Activated B cell treated with CpG ODN at 0.5 μM for 24 hours (primary cell): ENCODE measurements at regions not wholly inside any gene's neighbourhood (a gene's known extent, or its start where the extent isn't known, plus 50 kb on each side); places are given as distances from the start of the nearest gene placed in this dataset.

Experiments
- ATAC-seq: fragments of 200-7000 bp; cut with Tn5 transposase; one replicate; pipeline ENCODE4 v1.10.0; 2021; ENCODE audit warnings: low read depth, mild to moderate bottlenecking, moderate library complexity
- CTCF ChIA-PET: fragments of 350-600 bp; sonication (Branson Sonifier 250); formaldehyde crosslinking; loops from one replicate; lab custom pipeline; 2021; ENCODE audit warnings: antibody characterized with exemption; lab: Charles Lee
- POLR2A ChIA-PET: fragments of 350-600 bp; sonication (Branson Sonifier 250); formaldehyde crosslinking; loops from one replicate; lab custom pipeline; 2021; ENCODE audit warnings: antibody characterized with exemption; lab: Charles Lee
- DNase-seq: peaks from one replicate; pipeline ENCODE4 v3.0.0; 2022
- H3K27ac Mint-ChIP-seq: one replicate; pipeline ENCODE4 v1.8.0; 2020; ENCODE audit warnings: mixed read lengths
- H3K27me3 Mint-ChIP-seq: one replicate; pipeline ENCODE4 v1.8.0; 2021; ENCODE audit warnings: mixed read lengths
- H3K36me3 Mint-ChIP-seq: one replicate; pipeline ENCODE4 v1.8.0; 2021; ENCODE audit warnings: low read depth, mixed read lengths
- H3K4me1 Mint-ChIP-seq: one replicate; pipeline ENCODE4 v1.8.0; 2021; ENCODE audit warnings: mixed read lengths
- H3K4me3 Mint-ChIP-seq: one replicate; pipeline ENCODE4 v1.8.0; 2020; ENCODE audit warnings: mild to moderate bottlenecking, mixed read lengths
- H3K9me3 Mint-ChIP-seq: one replicate; pipeline ENCODE4 v1.8.0; 2020; ENCODE audit warnings: mixed read lengths
- CTCF ChIP-seq: fragments of 200-600 bp; IDR thresholded peaks from one replicate; pipeline ENCODE4 v1.8.0; 2022; ENCODE audit warnings: antibody characterized with exemption, mild to moderate bottlenecking
- intact Hi-C: fragments of 100-400 bp; cut with micrococcal nuclease; formaldehyde crosslinking; loops from one replicate; pipeline ENCODE4 v1.15.1; 2024

- H3K4me1 Mint-ChIP-seq: no peaks in the 10 kb centered on the region
Observed at GRCh38 chr20:40197691-40198090, 491.3 kb downstream of the MAFB start.

GRCh38 chr20:40196846-40197436, 492.1 kb downstream of the MAFB start:
- intact Hi-C loops: no loop called here
- TF ChIP-seq CTCF: no peak
- H3K4me3 Mint-ChIP-seq: no peak overlapping the region
- peaks cover under 1% of the 10 kb centered on the region for H3K27me3 Mint-ChIP-seq
- H3K36me3 Mint-ChIP-seq: no peaks in the 10 kb centered on the region
- ATAC-seq (no peak), DNase-seq (no peak)
- ChIA-PET POLR2A (no interaction called here), CTCF (no interaction called here)
- H3K4me1 Mint-ChIP-seq: no peaks in the 10 kb centered on the region
- H3K27ac Mint-ChIP-seq: no peak overlapping the region
- H3K9me3 Mint-ChIP-seq: no peaks in the 10 kb centered on the region

More at GRCh38 chr20:40197691-40198090, 491.3 kb downstream of the MAFB start:
- no peak for TF ChIP-seq CTCF
- no peaks in the 10 kb centered on the region for H3K9me3 Mint-ChIP-seq
- H3K36me3 Mint-ChIP-seq: no peaks in the 10 kb centered on the region
- peaks cover 5% of the 10 kb centered on the region for H3K27me3 Mint-ChIP-seq
- no peak for ATAC-seq
- ChIA-PET CTCF (no interaction called here), POLR2A (no interaction called here)
- H3K4me3 Mint-ChIP-seq: no peak overlapping the region
- no peak for DNase-seq
- H3K27ac Mint-ChIP-seq: no peak overlapping the region
- intact Hi-C loops: no loop called here

GRCh38 chr20:40195742-40196141, 493.3 kb downstream of the MAFB start:
- Mint-ChIP-seq H3K36me3 (no peaks in the 10 kb centered on the region), H3K27ac (no peak overlapping the region), H3K4me1 (no peaks in the 10 kb centered on the region), H3K4me3 (no peak overlapping the region), H3K27me3 (no peaks in the 10 kb centered on the region), H3K9me3 (no peaks in the 10 kb centered on the region)
- ChIA-PET POLR2A (no interaction called here), CTCF (no interaction called here)
- intact Hi-C loops: no loop called here
- TF ChIP-seq CTCF: no peak
- no peak for DNase-seq
- no peak for ATAC-seq

GRCh38 chr20:40192529-40192928, 496.5 kb downstream of the MAFB start:
- ChIA-PET CTCF (no interaction called here), POLR2A (no interaction called here)
- Mint-ChIP-seq H3K27ac (no peak overlapping the region), H3K4me3 (no peak overlapping the region), H3K9me3 (no peaks in the 10 kb centered on the region), H3K36me3 (no peaks in the 10 kb centered on the region), H3K27me3 (peaks cover 2% of the 10 kb centered on the region), H3K4me1 (no peaks in the 10 kb centered on the region)
- DNase-seq (no peak), ATAC-seq (no peak)
- TF ChIP-seq CTCF: no peak
- intact Hi-C loops: no loop called here

- CTCF ChIA-PET: no interaction called here
- intact Hi-C loops: no loop called here
- Mint-ChIP-seq H3K27me3 (peaks cover 2% of the 10 kb centered on the region), H3K36me3 (no peaks in the 10 kb centered on the region), H3K4me1 (no peaks in the 10 kb centered on the region), H3K4me3 (no peak overlapping the region), H3K9me3 (no peaks in the 10 kb centered on the region), H3K27ac (no peak overlapping the region)
- DNase-seq (no peak), ATAC-seq (no peak)
- no peak for TF ChIP-seq CTCF
- POLR2A ChIA-PET: no interaction called here
Observed at GRCh38 chr20:40192081-40192480, 497.0 kb downstream of the MAFB start.
